Prostate gland (tissue), 2 donors: ENCODE measurements at regions not wholly inside any gene's neighbourhood (a gene's known extent, or its start where the extent isn't known, plus 50 kb on each side); places are given as distances from the start of the nearest gene placed in this dataset.
A peak's percentile ranks its signal among the peaks of the same experiment; 100 is the strongest.

Source experiments
- DNase-seq: peaks from one replicate; pipeline ENCODE4 v3.0.0-alpha.2; 2019; ENCODE audit warnings: low spot score
- H3K27ac ChIP-seq, 2 donors: fragments of 200-600 bp; sonication (generic); 2 replicates each; pipeline ENCODE4 v1.5.1; 2017 to 2019
- H3K27me3 ChIP-seq: fragments of 200-600 bp; sonication (generic); replicated peaks from 2 replicates; pipeline ENCODE4 v1.5.1; 2019; ENCODE audit not compliant: insufficient read depth
- H3K36me3 ChIP-seq, 2 donors: fragments of 200-600 bp; sonication (generic); 1 replicate in 1 of 2; 2 replicates in 1 of 2; pipeline versions ENCODE4 v1.5.1 to v1.8.1; 2017 to 2019
- H3K4me1 ChIP-seq: fragments of 200-600 bp; sonication (generic); replicated peaks from 2 replicates; pipeline ENCODE4 v1.5.1; 2019
- H3K4me3 ChIP-seq, 2 donors: fragments of 200-600 bp; sonication (generic); 2 replicates each; pipeline ENCODE4 v1.5.1; 2017 to 2019
- H3K9me3 ChIP-seq: fragments of 200-600 bp; sonication (generic); 2 replicates; pipeline ENCODE4 v1.5.1; 2017
- CTCF ChIP-seq, 4 experiments: fragments of 200-600 bp in 2 of 4; fragments of 450-650 bp in 2 of 4; sonication (generic) in 2 of 4; IDR thresholded peaks; 1 replicate in 3 of 4; 2 replicates in 1 of 4; pipeline ENCODE4 v1.5.1; 2016 to 2019; ENCODE audit warnings: antibody characterized with exemption in 4 of 4, mild to moderate bottlenecking in 2 of 4, moderate library complexity in 2 of 4
- POLR2A ChIP-seq: fragments of 450-650 bp; IDR thresholded peaks from one replicate; pipeline ENCODE4 v1.6.1; 2016; ENCODE audit warnings: antibody characterized with exemption, mild to moderate bottlenecking
- POLR2AphosphoS5 ChIP-seq: sonication (generic); formaldehyde crosslinking; IDR thresholded peaks from one replicate; pipeline ENCODE4 v1.6.1; 2017; ENCODE audit warnings: antibody characterized with exemption
- WGBS: methylation state at CpG from one replicate; pipeline ENCODE4 v1.1.5; 2018; 5-methylcytosine and 5-hydroxymethylcytosine counted together
- intact Hi-C: fragments of 100-400 bp; cut with DNase I; formaldehyde crosslinking; loops from one replicate; pipeline ENCODE4 v1.14.2; 2022

GRCh38 chr5:17801595-17801994, 167.3 kb downstream of the TAF11L14 start:
- 66% methylated on average over 2 of the region's 2 CpGs for WGBS
- Histone ChIP-seq H3K9me3 (no peaks in the 10 kb centered on the region), H3K27ac (no peak overlapping the region), H3K4me1 (no peaks in the 10 kb centered on the region), H3K4me3 (no peak overlapping the region), H3K36me3 (no peaks in the 10 kb centered on the region), H3K27me3 (no peaks in the 10 kb centered on the region)
- no peak for TF ChIP-seq POLR2AphosphoS5
- TF ChIP-seq CTCF (IDR thresholded peaks at IDR 0.05) = no peak
- TF ChIP-seq POLR2A = no peak
- intact Hi-C loops = no loop called here
- DNase-seq = no peak

DNA sequence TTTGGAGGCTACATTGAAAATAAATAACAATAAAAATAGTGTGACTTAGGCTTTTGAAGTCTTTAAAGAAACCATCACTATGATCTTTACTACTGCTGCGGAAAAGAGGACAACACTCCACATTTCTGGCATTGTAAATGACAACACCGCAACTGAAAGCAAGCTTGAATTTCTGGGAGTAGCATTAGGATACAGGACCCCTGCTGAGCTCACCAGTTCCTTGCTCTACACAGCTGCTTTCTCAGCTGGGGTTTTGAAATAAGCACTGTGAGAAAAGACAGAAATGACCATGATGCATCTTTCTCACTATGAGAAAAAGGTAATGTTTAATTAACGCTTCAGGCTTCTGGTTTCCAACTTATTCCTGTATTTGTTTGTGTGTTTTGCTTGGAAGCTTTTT, 168.0 kb downstream of the TAF11L14 start:
- intact Hi-C loops = no loop called here
- H3K4me3 ChIP-seq = no peak overlapping the region
- no peaks in the 10 kb centered on the region for H3K9me3 ChIP-seq
- DNase-seq = no peak
- 52% methylated on average over 3 of the region's 3 CpGs for WGBS
- no peak for TF ChIP-seq CTCF (IDR thresholded peaks at IDR 0.05)
- no peak for TF ChIP-seq POLR2AphosphoS5
- no peak for TF ChIP-seq POLR2A
- H3K36me3 ChIP-seq = no peaks in the 10 kb centered on the region
- no peak overlapping the region for H3K27ac ChIP-seq
- no peaks in the 10 kb centered on the region for H3K4me1 ChIP-seq
- no peaks in the 10 kb centered on the region for H3K27me3 ChIP-seq

GRCh38 chr5:17803971-17804370, 169.7 kb downstream of the TAF11L14 start:
- H3K27ac ChIP-seq = no peak overlapping the region
- no peak overlapping the region for H3K4me3 ChIP-seq
- no peaks in the 10 kb centered on the region for H3K4me1 ChIP-seq
- no peaks in the 10 kb centered on the region for H3K27me3 ChIP-seq
- no peak for DNase-seq
- no peaks in the 10 kb centered on the region for H3K9me3 ChIP-seq
- TF ChIP-seq POLR2A (no peak), POLR2AphosphoS5 (no peak), CTCF (IDR thresholded peaks at IDR 0.05) (no peak)
- intact Hi-C loops = no loop called here
- H3K36me3 ChIP-seq = no peaks in the 10 kb centered on the region

DNA sequence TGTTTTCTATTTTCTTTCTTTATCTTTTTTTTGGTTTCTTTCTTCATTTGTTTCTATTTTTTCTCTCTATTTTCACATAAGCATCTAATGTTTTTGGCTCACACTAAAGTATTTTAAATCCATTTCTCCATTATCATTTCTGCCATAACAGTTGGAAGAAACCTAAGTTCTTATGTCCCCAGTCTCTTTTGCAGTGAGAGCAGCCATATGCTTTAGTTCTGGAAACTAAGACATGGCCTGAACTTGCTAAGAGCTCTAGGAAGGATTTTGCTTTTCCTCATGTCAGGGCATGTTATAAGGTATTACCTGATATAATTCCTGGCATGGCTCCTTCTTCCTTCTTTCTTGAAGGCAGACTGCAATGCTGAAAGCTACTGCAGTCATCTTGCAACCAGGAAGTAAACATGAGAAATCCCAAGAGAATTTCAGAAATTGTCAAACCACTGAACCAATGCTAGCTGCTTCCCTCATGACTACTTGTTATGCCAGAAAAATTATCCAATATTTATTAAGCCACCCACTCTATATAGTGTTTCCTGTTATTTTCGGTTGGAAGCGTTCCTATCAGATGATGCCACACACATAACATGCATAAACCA, 171.1 kb downstream of the TAF11L14 start:
- peak; percentile 45 for DNase-seq
- TF ChIP-seq CTCF (IDR thresholded peaks at IDR 0.05) (no peak), POLR2AphosphoS5 (peak; percentile 64), POLR2A (no peak)

GRCh38 chr5:17806818-17807468, 172.7 kb downstream of the TAF11L14 start:
- no peaks in the 10 kb centered on the region for H3K27me3 ChIP-seq

More for the DNA sequence above, 171.1 kb downstream of the TAF11L14 start:
- intact Hi-C loops = no loop called here
- no peaks in the 10 kb centered on the region for H3K27me3 ChIP-seq
- no peaks in the 10 kb centered on the region for H3K9me3 ChIP-seq
- WGBS = 35% methylated on average over 2 of the region's 2 CpGs
- H3K27ac ChIP-seq = no peak overlapping the region
- H3K4me3 ChIP-seq = no peak overlapping the region
- no peaks in the 10 kb centered on the region for H3K36me3 ChIP-seq
- no peaks in the 10 kb centered on the region for H3K4me1 ChIP-seq

More at GRCh38 chr5:17806818-17807468, 172.7 kb downstream of the TAF11L14 start:
- Histone ChIP-seq H3K27ac (no peak overlapping the region), H3K4me1 (no peaks in the 10 kb centered on the region), H3K9me3 (no peaks in the 10 kb centered on the region), H3K4me3 (no peak overlapping the region), H3K36me3 (no peaks in the 10 kb centered on the region)
- TF ChIP-seq POLR2AphosphoS5 (no peak), CTCF (IDR thresholded peaks at IDR 0.05) (no peak), POLR2A (no peak)
- DNase-seq = no peak
- 61% methylated on average over 5 of the region's 5 CpGs for WGBS
- intact Hi-C loops = no loop called here
